ENCODE measurements at regions not wholly inside any gene's neighbourhood (a gene's known extent, or its start where the extent isn't known, plus 50 kb on each side); places are given as distances from the start of the nearest gene placed in this dataset.
A peak's percentile ranks its signal among the peaks of the same experiment; 100 is the strongest.

GRCh38 chr5:30103052-30103451, 1090.4 kb upstream of the CDH6 start:
- no peaks in the 10 kb centered on the region for H3K9me3 ChIP-seq
- peak overlapping the region in 1 of 2 experiments; percentile 37; a peak in 1 of 4 replicates for H3K27ac ChIP-seq (ENCODE audit: low read depth in 2 of 2, low read length in 1 of 2)
- H2AFZ ChIP-seq (ENCODE audit: low read depth): no peak overlapping the region
- WGBS (ENCODE audit: low lambda C conversion rate): 2% methylated on average over 1 of the region's 1 CpG
- TF ChIP-seq TCF12 (IDR thresholded peaks at IDR 0.05) (no peak), EP300 (IDR thresholded peaks at IDR 0.05; ENCODE audit: borderline replicate concordance in 1 of 2, low read depth in 1 of 2, low read length in 1 of 2) (no peak), REST (IDR thresholded peaks at IDR 0.05; ENCODE audit: low read depth, low read length) (no peak), EZH2phosphoT487 (IDR thresholded peaks at IDR 0.05; ENCODE audit: borderline replicate concordance, low read depth) (no peak), GABPA (IDR thresholded peaks at IDR 0.05; ENCODE audit: low read depth) (no peak), RFX5 (IDR thresholded peaks at IDR 0.05; ENCODE audit: low read length) (no peak), MXI1 (IDR thresholded peaks at IDR 0.05; ENCODE audit: low read depth, low read length) (no peak), NFIC (IDR thresholded peaks at IDR 0.05; ENCODE audit: borderline replicate concordance) (no peak), FOXJ3 (CRISPR knock-in tag; IDR thresholded peaks at IDR 0.05) (no peak), SMC3 (IDR thresholded peaks at IDR 0.05; ENCODE audit: low read depth, low read length) (no peak), RCOR1 (IDR thresholded peaks at IDR 0.05; ENCODE audit: low read length) (no peak), RXRA (IDR thresholded peaks at IDR 0.05; ENCODE audit: borderline replicate concordance, low read depth) (no peak), ELF1 (IDR thresholded peaks at IDR 0.05) (no peak), FOXM1 (IDR thresholded peaks at IDR 0.05; ENCODE audit: low read depth) (no peak), RAD21 (IDR thresholded peaks at IDR 0.05; ENCODE audit: low read length) (no peak), NRF1 (IDR thresholded peaks at IDR 0.05; ENCODE audit: low read depth, low read length) (no peak), PBX3 (IDR thresholded peaks at IDR 0.05) (no peak), ZBTB33 (IDR thresholded peaks at IDR 0.05; ENCODE audit: borderline replicate concordance, low read depth) (no peak), CTCF (IDR thresholded peaks at IDR 0.05) (no peak), POLR2AphosphoS5 (IDR thresholded peaks at IDR 0.05; ENCODE audit: low read depth, low read length) (no peak)
- peak overlapping the region; percentile 0; the same call in 1 of the 2 replicates for H3K4me2 ChIP-seq
- peaks cover 16% of the 10 kb centered on the region for H3F3A ChIP-seq (replicated peaks; ENCODE audit: insufficient read depth)
- no peak overlapping the region for H3K9ac ChIP-seq
- no peaks in the 10 kb centered on the region for H3K36me3 ChIP-seq (replicated peaks in 1 of 2; ENCODE audit: control insufficient read depth in 1 of 2, insufficient read depth in 2 of 2, low read length in 1 of 2)
- H3K4me1 ChIP-seq (ENCODE audit: control insufficient read depth in 1 of 2, insufficient read depth in 2 of 2, low read depth in 1 of 2, low read length in 1 of 2): peaks cover 0 to 21% of the 10 kb centered on the region in 2 experiments; a peak in 1 of 4 replicates
- no peaks in the 10 kb centered on the region for H4K20me1 ChIP-seq (ENCODE audit: insufficient read depth)
- H3K4me3 ChIP-seq (ENCODE audit: low read depth in 2 of 2, low read length in 1 of 2): no peak overlapping the region
- ChIA-PET POLR2A (no interaction called here), CTCF (no interaction called here)
- H3K9me2 ChIP-seq: no peaks in the 10 kb centered on the region
- H3K27me3 ChIP-seq (ENCODE audit: insufficient read depth): no peaks in the 10 kb centered on the region; the same call in 1 of the 2 replicates
- no peaks in the 10 kb centered on the region for H3K79me2 ChIP-seq (ENCODE audit: insufficient read depth)
- DNase-seq: no peak

All from SK-N-SH (cell line).